BLaER1 (cell line): ENCODE measurements at regions not wholly inside any gene's neighbourhood (a gene's known extent, or its start where the extent isn't known, plus 50 kb on each side); places are given as distances from the start of the nearest gene placed in this dataset.

Experiments used
- H3K27ac ChIP-seq: shearing (Covaris generic); formaldehyde crosslinking; 2 replicates; pipeline ENCODE4 v1.8.1; 2022
- H3K27me3 ChIP-seq: shearing (Covaris generic); formaldehyde crosslinking; 2 replicates; pipeline ENCODE4 v1.8.1; 2022
- H3K36me3 ChIP-seq: shearing (Covaris generic); formaldehyde crosslinking; 2 replicates; pipeline ENCODE4 v1.8.1; 2022
- H3K4me1 ChIP-seq: shearing (Covaris generic); formaldehyde crosslinking; 2 replicates; pipeline ENCODE4 v1.8.1; 2022
- H3K4me2 ChIP-seq: shearing (Covaris generic); formaldehyde crosslinking; 2 replicates; pipeline ENCODE4 v1.8.1; 2022
- H3K4me3 ChIP-seq: shearing (Covaris generic); formaldehyde crosslinking; 2 replicates; pipeline ENCODE4 v1.8.1; 2022
- H3K9ac ChIP-seq: shearing (Covaris generic); formaldehyde crosslinking; 2 replicates; pipeline ENCODE4 v1.8.1; 2022
- H3K9me3 ChIP-seq: shearing (Covaris generic); formaldehyde crosslinking; 2 replicates; pipeline ENCODE4 v1.8.1; 2022
- H4K20me1 ChIP-seq: shearing (Covaris generic); formaldehyde crosslinking; 2 replicates; pipeline ENCODE4 v1.8.1; 2022
- Cebpa-rat ChIP-seq: shearing (Covaris generic); IDR thresholded peaks from 2 replicates; pipeline ENCODE4 v1.8.1; 2022

DNA sequence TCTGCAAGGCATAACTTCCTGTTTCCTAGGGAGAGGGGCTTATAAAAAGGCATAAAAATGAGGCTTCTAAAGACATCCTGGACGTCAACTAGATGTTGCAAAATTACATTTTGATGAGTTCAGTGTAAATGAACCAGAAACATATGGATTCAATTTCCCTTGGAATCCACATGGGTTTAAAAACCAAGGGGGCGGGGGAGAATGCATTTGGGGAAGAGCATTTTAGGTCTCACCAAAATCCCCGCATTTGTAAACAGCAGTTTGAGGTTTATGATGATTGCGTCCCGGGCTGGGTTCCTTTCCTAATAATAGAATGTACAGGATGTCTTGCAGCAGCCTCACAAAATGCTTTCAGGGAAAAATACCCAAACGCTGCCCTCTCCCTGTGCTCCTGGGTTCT, 407.8 kb downstream of the ZNF536 start:
- Histone ChIP-seq H3K27ac (no peak overlapping the region), H3K4me1 (no peaks in the 10 kb centered on the region), H3K9ac (no peak overlapping the region), H3K27me3 (no peaks in the 10 kb centered on the region), H3K4me3 (no peak overlapping the region), H4K20me1 (no peaks in the 10 kb centered on the region), H3K36me3 (no peaks in the 10 kb centered on the region), H3K9me3 (no peaks in the 10 kb centered on the region), H3K4me2 (no peak overlapping the region)
- no peak for TF ChIP-seq Cebpa-rat

DNA sequence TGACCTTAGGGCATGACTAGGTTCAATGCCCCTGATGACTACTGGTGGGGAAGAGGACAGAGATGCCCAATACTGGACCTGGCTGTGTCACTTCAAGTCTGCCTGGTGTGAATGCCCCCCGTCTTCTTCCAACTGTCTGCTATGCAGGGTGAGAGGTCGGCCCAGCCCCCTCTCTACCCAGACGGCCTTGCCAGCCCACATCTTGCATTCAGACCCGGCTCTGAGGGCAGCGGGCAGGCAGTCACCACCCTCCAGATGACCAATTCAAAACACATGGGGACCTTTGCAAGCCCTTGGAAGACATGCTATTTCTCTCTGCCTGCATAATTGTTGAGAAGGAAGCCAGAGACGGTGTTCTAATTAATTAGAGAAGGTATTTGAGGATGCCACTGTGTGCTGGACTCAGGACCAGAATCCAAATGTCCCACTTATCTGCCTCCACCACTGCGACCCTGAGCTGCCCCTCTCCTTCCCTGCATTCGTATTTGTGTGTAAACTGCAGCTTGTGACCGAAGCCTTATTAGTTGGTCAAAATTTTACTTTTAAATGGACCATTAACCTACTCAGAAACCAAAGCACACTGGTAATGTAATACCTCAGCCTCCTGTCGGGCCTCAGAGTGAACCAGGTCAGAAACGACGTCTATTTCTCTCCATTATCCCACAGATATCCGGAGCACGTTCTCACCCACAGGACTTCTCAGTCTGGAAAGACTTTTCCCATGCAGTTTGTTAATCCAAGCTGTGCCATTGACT, 407.0 kb downstream of the ZNF536 start:
- Histone ChIP-seq H3K4me2 (no peak overlapping the region), H3K36me3 (no peaks in the 10 kb centered on the region), H3K9me3 (no peaks in the 10 kb centered on the region), H4K20me1 (no peaks in the 10 kb centered on the region), H3K27me3 (no peaks in the 10 kb centered on the region), H3K9ac (no peak overlapping the region), H3K27ac (no peak overlapping the region), H3K4me1 (no peaks in the 10 kb centered on the region), H3K4me3 (no peak overlapping the region)
- TF ChIP-seq Cebpa-rat, result no peak

DNA sequence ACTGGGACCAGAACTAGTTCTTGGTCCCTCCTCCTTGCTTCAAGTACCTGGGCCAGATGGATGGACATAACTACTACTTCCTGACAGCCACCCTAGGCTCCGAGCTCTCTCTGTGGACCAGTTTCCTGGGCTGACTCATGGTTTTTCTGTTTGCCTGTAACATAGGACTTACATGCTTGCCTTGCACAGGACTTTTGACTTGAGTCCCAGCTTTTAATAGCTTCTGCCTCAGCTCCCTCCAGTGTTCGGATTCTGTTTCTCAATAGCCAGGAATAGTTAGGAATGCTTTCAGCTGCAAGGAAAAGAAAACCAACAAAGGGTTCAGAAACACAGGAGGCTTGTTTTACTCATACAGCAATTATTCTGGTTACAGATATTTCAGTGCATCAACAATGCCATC, 405.9 kb downstream of the ZNF536 start:
- TF ChIP-seq Cebpa-rat, result no peak
- no peak overlapping the region for H3K4me3 ChIP-seq
- no peaks in the 10 kb centered on the region for H3K36me3 ChIP-seq
- no peak overlapping the region for H3K27ac ChIP-seq
- H4K20me1 ChIP-seq, result no peaks in the 10 kb centered on the region
- no peak overlapping the region for H3K4me2 ChIP-seq
- no peak overlapping the region for H3K9ac ChIP-seq
- H3K27me3 ChIP-seq, result no peaks in the 10 kb centered on the region
- H3K4me1 ChIP-seq, result no peaks in the 10 kb centered on the region
- peaks cover 8% of the 10 kb centered on the region; the same call in 1 of the 2 replicates for H3K9me3 ChIP-seq

DNA sequence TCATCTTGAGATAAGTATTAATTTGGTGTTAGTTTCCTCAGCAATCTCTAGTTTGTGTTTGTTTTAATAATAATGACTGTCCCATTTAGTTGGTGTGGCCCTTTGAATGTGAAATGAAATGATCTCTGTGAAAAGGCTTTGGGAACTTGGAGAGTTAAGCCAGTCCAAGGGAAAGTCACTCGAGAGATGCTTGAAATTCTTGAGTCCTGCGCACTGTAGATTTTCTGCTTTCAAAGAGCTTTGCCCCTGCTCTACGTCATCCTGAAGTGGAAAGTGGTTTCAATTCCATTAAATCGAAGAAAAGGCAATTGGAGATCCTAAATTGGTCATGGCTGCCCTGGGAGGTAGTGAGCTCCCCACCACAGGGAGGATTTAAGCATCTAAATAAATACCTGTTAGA, 403.8 kb downstream of the ZNF536 start:
- Histone ChIP-seq H3K9me3 (peaks cover 12% of the 10 kb centered on the region; the same call in 1 of the 2 replicates), H3K4me3 (no peak overlapping the region), H3K9ac (no peak overlapping the region), H3K27ac (no peak overlapping the region), H3K27me3 (no peaks in the 10 kb centered on the region), H3K36me3 (no peaks in the 10 kb centered on the region), H4K20me1 (no peaks in the 10 kb centered on the region), H3K4me1 (no peaks in the 10 kb centered on the region), H3K4me2 (no peak overlapping the region)
- TF ChIP-seq Cebpa-rat, result no peak

DNA sequence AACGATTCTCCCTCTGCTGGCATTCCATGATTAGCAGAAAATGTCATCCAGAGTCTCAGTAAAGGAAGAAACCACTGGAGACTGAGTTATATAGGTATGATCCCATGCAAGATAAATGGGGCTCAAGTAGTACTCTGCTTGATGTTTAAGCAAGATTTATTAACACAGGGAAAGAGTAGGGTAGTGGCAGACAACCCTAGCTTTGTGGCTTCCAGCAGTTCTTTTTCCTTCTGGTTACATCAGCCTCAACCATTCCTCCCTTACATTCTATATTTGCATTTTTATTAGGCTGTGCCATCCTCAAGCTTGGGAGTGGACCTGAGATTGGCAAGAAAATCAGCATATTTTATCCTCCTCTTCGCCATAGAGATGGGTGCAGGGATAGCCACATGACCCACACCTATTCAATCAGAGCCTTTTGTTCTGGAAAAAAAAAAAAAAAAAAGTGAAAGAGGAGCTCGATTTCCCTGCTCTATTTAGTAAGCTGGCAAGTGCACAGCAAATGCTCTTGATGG, 402.1 kb downstream of the ZNF536 start:
- H3K27me3 ChIP-seq, result no peaks in the 10 kb centered on the region
- no peak overlapping the region for H3K4me3 ChIP-seq
- no peaks in the 10 kb centered on the region for H3K4me1 ChIP-seq
- H3K27ac ChIP-seq, result no peak overlapping the region
- H3K9me3 ChIP-seq, result peaks cover 13% of the 10 kb centered on the region
- no peak overlapping the region for H3K4me2 ChIP-seq
- no peaks in the 10 kb centered on the region for H4K20me1 ChIP-seq
- no peaks in the 10 kb centered on the region for H3K36me3 ChIP-seq
- H3K9ac ChIP-seq, result no peak overlapping the region
- no peak for TF ChIP-seq Cebpa-rat

DNA sequence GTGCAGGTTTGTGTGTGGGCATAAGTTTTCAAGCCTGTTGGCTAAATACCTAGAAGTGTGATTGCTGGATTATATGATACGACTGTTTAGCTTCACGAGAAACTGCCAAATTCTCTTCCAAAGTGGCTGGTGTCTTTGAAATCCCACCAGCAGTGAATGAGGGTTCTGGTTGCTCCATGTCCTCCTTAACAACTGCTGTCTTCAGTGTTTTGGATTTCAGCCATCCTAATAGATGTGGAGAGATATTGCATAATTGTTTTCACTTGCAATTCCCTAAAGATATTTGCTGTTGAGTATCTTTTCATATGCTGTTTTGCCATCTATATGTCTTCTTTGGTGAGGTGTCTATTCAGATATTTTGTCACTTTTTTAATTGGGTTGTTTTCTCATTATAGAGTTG, 390.5 kb downstream of the ZNF536 start:
- H3K27ac ChIP-seq, result no peak overlapping the region
- no peak for TF ChIP-seq Cebpa-rat
- H3K27me3 ChIP-seq, result no peaks in the 10 kb centered on the region
- no peak overlapping the region for H3K4me3 ChIP-seq
- no peaks in the 10 kb centered on the region for H3K36me3 ChIP-seq
- H3K4me2 ChIP-seq, result no peak overlapping the region
- H4K20me1 ChIP-seq, result no peaks in the 10 kb centered on the region
- no peaks in the 10 kb centered on the region for H3K9me3 ChIP-seq
- no peak overlapping the region for H3K9ac ChIP-seq
- no peaks in the 10 kb centered on the region for H3K4me1 ChIP-seq

DNA sequence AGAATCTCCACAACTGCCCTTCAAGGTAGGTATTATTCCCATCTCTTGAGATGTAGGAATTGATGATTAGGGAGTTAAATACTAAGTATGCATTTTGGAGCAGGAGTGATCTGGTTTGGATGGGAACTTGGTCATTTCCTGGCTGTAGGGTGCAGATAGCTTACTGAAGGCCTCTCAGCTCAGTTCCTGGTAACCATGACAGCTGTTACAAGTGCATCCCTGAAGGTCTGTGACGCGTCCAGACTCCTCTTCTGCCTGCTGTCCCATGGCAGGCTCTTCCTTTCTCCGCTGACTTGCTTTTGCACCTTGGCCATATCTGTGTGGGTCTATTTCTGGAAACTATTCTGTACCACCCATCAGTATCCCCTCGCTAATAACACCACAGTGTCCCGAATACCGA, 387.8 kb downstream of the ZNF536 start:
- Histone ChIP-seq H3K4me2 (no peak overlapping the region), H3K36me3 (no peaks in the 10 kb centered on the region), H4K20me1 (no peaks in the 10 kb centered on the region), H3K9ac (no peak overlapping the region), H3K27ac (no peak overlapping the region), H3K4me3 (no peak overlapping the region), H3K27me3 (no peaks in the 10 kb centered on the region), H3K9me3 (no peaks in the 10 kb centered on the region; the same call in 1 of the 2 replicates), H3K4me1 (peaks cover 8% of the 10 kb centered on the region)
- TF ChIP-seq Cebpa-rat, result no peak

DNA sequence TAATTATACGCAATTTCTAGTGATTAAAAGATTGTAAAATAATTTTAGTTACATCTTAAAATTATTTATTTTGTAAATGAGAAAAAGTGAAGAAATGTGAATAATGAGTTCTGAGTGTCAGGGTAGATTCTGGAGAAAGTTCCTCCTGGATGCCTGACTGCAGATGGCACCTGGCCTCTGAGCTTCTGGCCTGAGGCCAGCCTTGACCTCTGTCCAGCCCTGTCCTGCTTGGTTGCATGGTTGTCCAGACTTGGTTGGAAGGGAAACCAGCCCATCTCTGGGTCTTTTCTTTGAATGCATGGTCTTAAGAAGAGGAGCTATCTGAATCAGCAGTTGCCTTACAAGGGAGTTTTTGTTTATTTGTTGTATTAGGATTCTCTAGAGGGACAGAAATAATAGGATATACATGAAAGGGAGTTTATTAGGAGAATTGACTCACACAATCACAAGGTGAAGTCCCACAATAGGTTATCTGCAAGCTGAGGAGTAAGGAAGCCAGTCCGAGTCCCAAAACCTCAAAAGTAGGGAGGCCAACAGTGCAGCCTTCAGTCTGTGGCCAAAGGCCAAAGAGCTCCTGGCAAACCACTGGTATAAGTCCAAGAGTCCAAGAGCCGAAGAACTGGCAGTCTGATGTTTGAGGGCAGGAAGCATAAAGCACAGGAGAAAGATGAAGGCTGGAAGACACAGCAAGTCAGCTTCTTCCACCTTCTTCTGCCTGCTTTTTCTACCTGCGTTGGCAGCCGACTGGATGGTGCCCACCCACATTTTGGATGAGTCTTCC, 385.8 kb downstream of the ZNF536 start:
- no peak overlapping the region for H3K4me3 ChIP-seq
- no peaks in the 10 kb centered on the region for H3K27me3 ChIP-seq
- H3K9me3 ChIP-seq, result no peaks in the 10 kb centered on the region; the same call in 1 of the 2 replicates
- H3K27ac ChIP-seq, result no peak overlapping the region
- no peaks in the 10 kb centered on the region for H3K36me3 ChIP-seq
- H4K20me1 ChIP-seq, result no peaks in the 10 kb centered on the region
- no peak overlapping the region for H3K9ac ChIP-seq
- H3K4me1 ChIP-seq, result peaks cover 23% of the 10 kb centered on the region
- TF ChIP-seq Cebpa-rat, result no peak
- H3K4me2 ChIP-seq, result no peak overlapping the region

DNA sequence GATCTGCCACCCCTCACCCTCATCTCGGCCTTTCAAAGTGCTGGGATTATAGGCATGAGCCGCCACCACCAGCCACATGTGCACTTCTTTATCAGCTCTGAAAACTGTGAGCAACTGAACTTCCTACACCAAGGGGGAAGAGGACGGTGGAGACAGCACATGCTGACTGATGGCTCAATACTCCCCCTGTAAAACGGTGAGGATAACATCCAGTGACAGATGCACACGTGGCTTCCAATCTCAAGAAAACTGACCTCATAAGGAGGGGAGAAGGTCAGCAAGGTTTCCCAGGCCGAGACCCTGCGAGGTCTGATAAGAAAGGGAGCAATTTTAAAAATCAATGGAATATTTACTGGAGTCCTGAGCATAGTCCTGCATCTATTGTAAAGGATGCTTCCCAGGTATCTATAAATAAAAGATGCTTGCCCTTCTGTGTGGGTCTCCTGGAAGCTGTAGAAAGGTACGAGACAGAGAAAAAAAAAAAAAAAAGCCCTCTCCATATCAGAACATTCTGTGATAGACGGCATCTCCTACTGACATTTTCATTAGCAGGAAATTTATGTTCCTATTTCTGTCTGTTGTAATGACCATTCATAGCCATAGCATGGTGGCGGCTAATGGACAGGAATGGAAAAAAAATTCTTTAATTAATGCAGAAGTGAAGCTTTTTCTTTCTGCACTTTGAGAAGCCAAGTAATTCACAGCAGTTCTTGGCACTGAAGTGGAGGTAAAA, 385.1 kb downstream of the ZNF536 start:
- Histone ChIP-seq H3K27ac (no peak overlapping the region), H3K4me2 (no peak overlapping the region), H3K4me3 (no peak overlapping the region), H3K9me3 (no peaks in the 10 kb centered on the region; the same call in 1 of the 2 replicates), H4K20me1 (no peaks in the 10 kb centered on the region), H3K36me3 (no peaks in the 10 kb centered on the region), H3K4me1 (peaks cover 23% of the 10 kb centered on the region), H3K27me3 (no peaks in the 10 kb centered on the region), H3K9ac (no peak overlapping the region)
- no peak for TF ChIP-seq Cebpa-rat
